ENCODE measurements at regions not wholly inside any gene's neighbourhood (a gene's known extent, or its start where the extent isn't known, plus 50 kb on each side); places are given as distances from the start of the nearest gene placed in this dataset.

- no peak for DNase-seq (ENCODE audit: low read depth in 1 of 2, low spot score in 1 of 2)
Measured at GRCh38 chr5:174282391-174282790, 236.9 kb downstream of the NSG2 start.

DNA sequence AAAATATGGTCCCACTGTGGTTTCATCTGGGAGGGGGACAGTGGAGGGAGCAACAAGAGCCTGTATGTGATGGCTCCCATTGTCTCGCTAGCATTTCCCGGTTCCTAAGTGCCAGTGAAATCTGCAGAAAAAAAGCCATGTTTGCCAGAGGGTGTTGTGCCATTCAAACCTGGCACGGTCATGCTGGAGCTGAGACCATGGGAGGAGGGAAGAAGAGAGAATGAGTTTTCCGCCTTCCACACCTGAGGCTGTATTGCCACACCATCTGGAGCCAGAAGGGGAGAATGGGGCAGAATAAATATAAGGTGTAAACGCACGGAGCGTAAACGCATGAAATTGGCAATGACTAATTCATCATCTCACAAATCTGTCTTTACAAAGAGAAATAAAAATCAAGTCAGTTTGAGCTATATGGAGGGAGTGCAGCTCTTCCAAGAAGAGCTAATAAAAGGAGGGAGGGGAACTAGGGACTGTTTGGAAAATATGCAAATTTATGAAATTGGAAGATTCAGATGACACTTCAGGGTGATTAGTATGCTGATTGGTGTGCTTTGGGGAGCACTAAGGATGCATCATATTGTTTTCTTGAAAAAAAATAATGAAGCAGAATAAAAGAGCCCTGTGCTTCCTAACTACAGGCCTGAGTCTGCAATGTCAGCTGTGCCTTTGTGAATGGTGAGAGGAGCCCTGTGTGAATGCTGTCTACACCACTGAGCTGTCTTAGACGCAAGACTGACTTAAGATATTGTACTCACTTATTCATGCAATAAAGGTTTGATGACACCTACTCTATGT, 237.9 kb downstream of the NSG2 start:
- DNase-seq (ENCODE audit: low read depth in 1 of 2, low spot score in 1 of 2), result no peak

- no peak for DNase-seq (ENCODE audit: low read depth in 1 of 2, low spot score in 1 of 2)
Measured at GRCh38 chr5:174284873-174285272, 239.4 kb downstream of the NSG2 start.

DNA sequence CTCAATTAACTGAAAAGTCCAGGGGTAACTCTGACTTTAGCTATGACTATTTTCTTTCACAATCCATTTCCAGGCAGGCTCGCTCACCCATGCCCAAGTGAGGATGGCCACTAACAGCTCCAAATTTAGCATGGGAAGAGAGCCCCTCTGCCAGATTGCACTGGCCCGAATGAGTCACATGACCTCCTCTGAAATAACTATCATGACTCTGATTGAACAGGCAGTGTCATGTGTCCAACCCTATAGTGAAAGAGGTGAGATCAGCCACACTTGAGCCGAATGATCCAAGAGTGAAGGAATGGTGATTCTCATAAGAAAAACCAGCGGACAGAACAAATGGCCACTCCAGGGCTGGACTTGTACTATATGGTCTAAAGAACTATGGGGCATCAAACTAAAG, 242.3 kb downstream of the NSG2 start:
- no peak for DNase-seq (ENCODE audit: low read depth in 1 of 2, low spot score in 1 of 2)

- DNase-seq (ENCODE audit: low read depth in 1 of 2, low spot score in 1 of 2), result no peak
Measured at GRCh38 chr5:174288439-174288838, 242.9 kb downstream of the NSG2 start.

DNA sequence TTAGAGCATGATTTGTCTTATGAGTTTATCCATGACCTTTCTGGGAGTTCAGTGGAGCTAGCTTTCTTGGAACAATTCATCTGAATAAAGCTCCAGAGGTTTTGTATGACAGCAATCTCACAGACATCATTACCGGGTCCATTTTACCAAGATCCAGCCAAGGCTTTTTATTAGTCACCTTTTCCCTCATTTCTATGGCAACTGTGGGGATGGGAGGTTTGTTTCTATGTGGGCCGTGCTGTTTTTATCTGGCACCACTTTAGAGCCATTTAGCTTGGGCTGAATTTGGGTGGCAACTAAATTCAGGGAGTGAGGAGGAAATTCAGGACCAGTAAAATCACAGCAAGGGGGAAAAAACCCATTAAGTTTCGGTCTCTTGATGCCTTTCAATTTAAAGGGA, 245.7 kb downstream of the NSG2 start:
- no peak for DNase-seq (ENCODE audit: low read depth in 1 of 2, low spot score in 1 of 2)

DNA sequence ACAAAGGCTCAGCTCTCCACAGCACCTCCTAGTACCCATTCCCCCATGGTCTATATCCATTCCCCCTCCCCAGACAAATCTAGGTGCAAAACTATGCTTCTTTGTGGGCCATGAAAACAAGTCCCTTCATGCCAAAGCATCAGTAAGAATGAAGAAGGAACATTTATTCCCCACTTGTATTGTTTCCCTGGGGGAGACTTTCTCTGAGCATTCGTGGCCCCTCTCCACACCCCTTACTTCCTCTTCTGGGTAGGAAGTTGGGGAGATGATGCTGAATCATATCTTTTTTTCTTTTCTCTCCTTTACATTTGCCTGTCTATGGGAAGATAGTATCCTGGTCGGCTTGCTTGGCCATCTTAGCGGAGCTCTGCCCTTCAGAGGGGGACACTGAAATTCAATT, 246.8 kb downstream of the NSG2 start:
- DNase-seq (ENCODE audit: low read depth in 1 of 2, low spot score in 1 of 2), result no peak

DNA sequence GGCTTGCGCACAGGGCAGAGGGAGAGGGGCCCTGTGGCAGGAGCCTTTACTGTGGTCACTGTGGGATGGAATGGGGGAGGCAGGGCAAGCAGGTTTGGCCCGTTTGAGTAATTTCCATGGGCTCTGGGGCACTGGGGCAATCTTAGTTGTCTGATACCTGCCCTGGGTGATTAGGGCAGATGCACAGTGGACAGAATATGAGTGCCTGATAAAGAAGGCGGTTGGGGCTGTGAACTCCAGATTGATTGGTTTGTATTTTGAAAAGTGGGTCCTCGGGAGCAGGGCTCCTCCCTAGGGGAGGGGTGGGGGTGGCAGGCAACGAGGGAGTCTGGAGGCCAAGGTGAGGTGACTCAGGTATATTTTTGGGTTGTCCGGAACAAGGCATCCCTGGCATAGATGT, 247.5 kb downstream of the NSG2 start:
- no peak for DNase-seq (ENCODE audit: low read depth in 1 of 2, low spot score in 1 of 2)

DNA sequence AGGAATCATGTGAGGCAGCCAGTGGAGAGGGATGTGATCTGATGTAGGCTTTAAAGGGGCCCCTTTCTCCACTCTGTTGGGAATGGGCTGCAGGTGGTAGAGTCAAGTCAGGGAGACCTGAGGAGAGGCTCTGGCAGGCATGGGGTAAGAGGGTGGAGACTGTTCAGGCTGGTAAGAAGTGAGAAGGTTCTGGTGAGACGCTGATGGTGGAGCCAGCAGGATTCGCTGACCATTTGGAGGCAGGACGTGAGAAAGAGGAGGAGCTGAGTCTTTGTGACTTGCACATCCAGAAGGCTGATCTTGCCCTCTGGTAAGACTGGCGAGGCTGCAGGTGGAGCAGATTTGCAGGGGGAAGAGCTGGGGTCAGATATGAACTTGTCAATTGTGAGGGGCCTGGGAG, 248.0 kb downstream of the NSG2 start:
- DNase-seq (ENCODE audit: low read depth in 1 of 2, low spot score in 1 of 2), result no peak

DNA sequence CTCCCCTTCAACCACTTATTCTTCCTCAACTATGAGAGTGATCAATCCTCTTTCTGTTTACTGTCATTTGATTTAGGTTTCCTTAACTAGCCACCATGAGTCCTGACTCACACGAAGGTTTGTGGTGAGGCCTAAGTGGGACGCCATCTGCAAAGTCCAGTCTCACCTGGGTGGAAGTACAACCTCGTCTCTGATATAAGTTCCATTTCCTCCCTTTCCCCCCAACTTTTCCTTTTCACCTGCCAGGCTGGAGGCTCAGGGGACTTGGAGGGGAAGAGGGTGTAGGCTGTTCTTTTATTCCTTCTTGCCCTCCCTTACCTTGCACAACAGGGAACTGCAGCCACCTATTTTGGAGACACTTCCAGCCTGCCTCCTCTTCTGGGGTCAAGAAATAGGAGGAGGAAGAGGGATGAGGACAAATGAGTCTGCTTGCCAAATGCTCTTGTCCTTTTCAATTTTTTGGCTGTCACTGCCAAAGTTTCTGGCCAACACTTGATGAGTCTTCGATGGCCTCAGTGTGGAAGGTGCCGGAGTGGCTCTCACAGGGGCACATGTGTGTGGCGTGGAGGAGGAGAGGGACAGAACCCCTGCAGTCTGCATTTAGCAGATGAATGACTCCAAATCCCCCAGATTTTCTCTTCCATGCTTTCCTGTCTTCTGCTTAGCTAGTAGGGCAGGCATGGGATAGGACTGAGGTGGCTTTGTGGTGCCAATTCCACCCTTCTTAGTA, 249.6 kb downstream of the NSG2 start:
- no peak for DNase-seq (ENCODE audit: low read depth in 1 of 2, low spot score in 1 of 2)

GRCh38 chr5:174295702-174296436, 250.4 kb downstream of the NSG2 start:
- no peak for DNase-seq (ENCODE audit: low read depth in 1 of 2, low spot score in 1 of 2)

- no peak for DNase-seq (ENCODE audit: low read depth in 1 of 2, low spot score in 1 of 2)
Measured at GRCh38 chr5:174300118-174300940, 254.8 kb downstream of the NSG2 start.

DNA sequence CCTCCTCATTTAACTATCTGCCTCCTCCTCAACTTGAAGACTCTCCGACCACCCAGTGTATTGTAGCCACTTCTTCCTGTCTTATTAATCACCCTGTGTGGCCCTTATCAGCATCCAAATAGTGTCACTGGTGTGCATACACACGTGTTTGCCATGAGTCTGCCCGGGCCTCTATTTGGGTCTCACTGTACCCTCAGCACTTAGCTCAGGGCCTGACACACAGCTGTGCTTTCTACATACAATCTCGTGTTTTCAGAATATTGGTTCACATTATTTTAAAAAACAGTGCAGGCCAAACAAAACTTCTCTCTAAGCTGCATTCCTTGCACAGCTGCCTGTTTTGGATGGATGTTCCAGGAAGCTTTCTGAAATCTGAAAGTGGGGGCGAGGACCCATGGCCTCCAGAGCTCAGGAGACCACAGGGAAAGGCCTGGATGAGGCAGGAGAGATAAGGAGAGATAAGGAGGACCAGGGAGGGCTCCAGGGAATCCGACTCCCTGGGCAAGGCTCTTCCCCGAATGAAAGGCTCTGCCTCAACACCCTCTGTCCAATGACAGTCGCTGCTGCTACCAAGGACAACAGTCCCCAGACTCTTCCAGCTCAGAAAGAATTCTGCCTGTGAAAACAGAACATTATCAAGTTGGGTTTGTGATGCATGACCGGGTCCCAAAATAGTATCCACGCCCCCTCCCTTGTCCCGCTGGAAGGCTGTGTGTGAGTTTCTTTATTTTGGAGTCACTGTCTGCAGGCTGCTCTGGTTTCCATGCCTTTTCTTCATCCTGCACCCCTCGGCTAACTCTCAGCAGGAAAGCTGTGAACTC, 255.6 kb downstream of the NSG2 start:
- no peak for DNase-seq (ENCODE audit: low read depth in 1 of 2, low spot score in 1 of 2)

DNA sequence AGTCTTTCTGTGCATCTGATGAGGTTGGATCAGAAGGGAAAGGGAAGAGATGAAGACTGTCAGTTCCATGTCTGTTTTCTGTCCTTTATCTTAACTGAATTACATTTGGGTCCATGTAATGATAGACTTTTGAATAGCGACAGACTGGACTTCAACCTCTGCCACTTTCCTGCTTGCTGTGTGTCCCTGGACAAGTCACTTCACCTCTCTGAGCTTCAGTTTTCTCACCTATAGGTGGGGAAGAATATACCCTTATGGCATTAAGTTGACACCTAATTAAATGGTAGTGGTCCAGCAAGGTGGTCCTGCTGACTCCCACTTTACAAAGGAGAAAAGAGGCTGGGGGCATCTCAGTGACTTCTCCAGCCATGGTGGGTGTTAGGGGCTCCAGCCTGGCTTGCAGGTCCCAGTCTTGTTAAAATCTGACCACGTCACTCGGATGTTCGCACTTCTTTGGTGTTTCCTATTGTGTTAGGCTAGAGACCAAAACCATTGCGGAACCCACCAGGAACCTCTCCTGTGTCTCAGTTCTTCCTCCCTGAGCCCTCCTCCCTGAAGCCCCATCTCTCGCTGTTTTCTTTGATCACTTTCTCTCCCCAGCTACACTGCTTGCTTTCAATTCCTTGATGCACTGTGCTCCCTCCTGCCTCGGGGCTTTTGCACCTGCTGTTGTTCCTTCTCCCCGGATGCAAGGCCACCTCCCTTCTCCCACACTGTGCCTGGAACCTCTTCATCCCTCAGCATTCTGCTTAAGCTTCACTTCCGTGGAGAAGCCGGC, 256.5 kb downstream of the NSG2 start:
- no peak for DNase-seq (ENCODE audit: low read depth in 1 of 2, low spot score in 1 of 2)

DNA sequence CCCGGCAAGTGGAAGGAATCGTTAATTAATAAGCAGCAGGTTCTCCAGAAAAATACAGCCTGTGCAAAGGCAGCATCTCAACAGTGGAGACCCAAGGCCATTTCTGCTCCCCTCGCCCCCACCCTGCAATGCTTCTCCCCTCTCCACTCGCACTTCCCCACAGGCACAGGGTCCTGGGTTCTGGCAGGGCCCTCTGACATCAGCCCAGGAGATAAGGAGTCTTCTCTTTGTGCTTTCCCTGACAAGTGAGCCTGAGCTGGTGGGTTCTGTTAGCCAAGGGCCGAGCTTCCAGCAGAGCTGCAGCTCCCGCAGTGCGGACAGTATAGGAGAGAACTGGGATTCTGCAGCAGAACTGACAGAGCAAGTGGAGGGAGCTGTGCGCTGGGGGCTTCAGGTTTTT, 257.5 kb downstream of the NSG2 start:
- DNase-seq (ENCODE audit: low read depth in 1 of 2, low spot score in 1 of 2), result no peak

- DNase-seq (ENCODE audit: low read depth in 1 of 2, low spot score in 1 of 2), result no peak
Measured at GRCh38 chr5:174303437-174304045, 258.0 kb downstream of the NSG2 start.

DNA sequence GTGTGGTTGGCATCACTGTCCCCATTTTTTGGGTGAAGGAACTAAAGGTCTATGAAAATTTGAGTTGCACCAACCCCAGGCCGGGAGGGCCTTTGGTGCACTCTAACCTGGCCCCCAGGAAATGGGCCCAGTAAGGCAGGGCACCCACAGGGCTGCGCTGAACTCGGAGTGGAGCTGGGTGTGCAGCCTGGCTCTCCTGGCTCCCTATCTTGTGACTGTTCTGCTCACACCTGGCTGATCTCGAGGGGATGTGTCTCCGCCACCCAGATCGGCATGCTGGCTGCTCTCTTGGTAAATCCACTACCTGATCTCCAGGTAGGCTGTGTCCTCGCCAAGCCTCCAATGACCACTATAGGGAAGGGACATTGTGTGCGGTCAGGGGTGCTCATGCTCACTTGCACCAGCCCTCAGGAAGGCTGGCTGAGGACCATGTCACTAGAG, 259.8 kb downstream of the NSG2 start:
- no peak for DNase-seq (ENCODE audit: low read depth in 1 of 2, low spot score in 1 of 2)

DNA sequence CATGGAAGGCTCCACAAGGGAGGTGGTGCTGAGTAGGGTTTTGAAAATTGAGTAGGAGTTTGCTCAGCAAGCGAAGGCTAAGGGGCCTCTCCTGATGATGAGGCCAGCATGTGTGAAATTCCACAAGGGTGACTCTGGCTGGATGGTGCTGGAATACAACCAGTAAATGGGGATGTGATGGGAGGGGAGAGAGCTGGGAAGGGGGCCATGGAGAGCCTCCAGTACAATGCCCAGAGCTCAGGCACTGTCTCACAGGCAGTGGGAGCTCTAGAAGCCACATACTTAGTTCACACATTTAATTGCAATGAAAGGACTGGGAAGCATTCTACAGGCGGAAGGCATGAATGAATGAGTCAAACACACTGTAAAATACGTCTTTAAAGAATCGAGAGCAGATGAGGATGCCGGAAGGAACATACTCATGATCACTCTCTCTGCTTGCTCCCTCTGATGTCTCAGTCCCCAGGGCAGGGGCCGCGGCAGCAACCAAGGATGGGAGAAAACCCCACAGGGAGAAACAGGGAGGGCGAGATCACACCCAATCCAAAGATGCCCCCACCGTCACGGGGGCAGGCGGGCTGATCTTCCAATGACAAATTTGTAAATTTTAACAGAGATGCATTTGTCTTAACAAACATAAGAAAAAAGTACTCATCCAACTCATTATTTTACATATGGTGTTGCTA, 261.0 kb downstream of the NSG2 start:
- DNase-seq (ENCODE audit: low read depth in 1 of 2, low spot score in 1 of 2), result no peak

DNA sequence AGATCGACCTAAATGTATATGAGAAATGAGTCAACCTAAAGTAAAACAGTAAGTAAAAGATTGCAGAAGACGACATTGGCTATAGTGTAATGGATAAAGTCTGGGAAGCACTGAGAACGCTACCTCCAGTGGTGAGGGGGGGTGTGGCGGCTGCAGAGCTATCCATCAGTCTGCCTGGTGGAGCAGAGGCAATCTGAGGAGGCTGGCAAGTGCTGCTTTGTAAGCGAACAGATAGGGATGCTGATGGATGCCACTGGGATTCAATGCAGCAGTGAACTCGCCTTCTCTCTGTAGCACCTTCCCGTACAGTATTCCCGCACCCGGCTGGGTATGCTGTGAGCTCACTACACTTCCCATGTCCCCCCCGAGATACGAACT, 261.5 kb downstream of the NSG2 start:
- no peak for DNase-seq (ENCODE audit: low read depth in 1 of 2, low spot score in 1 of 2)
